ENCODE measurements at regions not wholly inside any gene's neighbourhood (a gene's known extent, or its start where the extent isn't known, plus 50 kb on each side); places are given as distances from the start of the nearest gene placed in this dataset.

GRCh38 chr15:69625328-69625727, 172.7 kb downstream of the RPLP1 start:
- H3K9me3 ChIP-seq, result no peaks in the 10 kb centered on the region
- no peak overlapping the region for H3K4me3 ChIP-seq (replicated peaks in 1 of 3)
- WGBS, 2 donors, result 75 to 88% methylated on average over 1 to 2 of the region's 2 CpGs
- no peaks in the 10 kb centered on the region for H3K36me3 ChIP-seq
- TF ChIP-seq POLR2A (IDR thresholded peaks at IDR 0.05), result no peak
- TF ChIP-seq, protein P1, sequence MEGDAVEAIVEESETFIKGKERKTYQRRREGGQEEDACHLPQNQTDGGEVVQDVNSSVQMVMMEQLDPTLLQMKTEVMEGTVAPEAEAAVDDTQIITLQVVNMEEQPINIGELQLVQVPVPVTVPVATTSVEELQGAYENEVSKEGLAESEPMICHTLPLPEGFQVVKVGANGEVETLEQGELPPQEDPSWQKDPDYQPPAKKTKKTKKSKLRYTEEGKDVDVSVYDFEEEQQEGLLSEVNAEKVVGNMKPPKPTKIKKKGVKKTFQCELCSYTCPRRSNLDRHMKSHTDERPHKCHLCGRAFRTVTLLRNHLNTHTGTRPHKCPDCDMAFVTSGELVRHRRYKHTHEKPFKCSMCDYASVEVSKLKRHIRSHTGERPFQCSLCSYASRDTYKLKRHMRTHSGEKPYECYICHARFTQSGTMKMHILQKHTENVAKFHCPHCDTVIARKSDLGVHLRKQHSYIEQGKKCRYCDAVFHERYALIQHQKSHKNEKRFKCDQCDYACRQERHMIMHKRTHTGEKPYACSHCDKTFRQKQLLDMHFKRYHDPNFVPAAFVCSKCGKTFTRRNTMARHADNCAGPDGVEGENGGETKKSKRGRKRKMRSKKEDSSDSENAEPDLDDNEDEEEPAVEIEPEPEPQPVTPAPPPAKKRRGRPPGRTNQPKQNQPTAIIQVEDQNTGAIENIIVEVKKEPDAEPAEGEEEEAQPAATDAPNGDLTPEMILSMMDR (IDR thresholded peaks at IDR 0.05), result no peak
- no peaks in the 10 kb centered on the region for H3K4me1 ChIP-seq
- H3K27me3 ChIP-seq, result no peaks in the 10 kb centered on the region
- no peak for DNase-seq
- intact Hi-C loops (cut with DNase I), result no loop called here
- no peak overlapping the region for H3K27ac ChIP-seq

GRCh38 chr15:69626095-69627066, 173.8 kb downstream of the RPLP1 start:
- no peaks in the 10 kb centered on the region for H3K36me3 ChIP-seq
- no peak for DNase-seq
- intact Hi-C loops (cut with DNase I), result no loop called here
- H3K4me1 ChIP-seq, result no peaks in the 10 kb centered on the region
- TF ChIP-seq, protein P1 (IDR thresholded peaks at IDR 0.05), result no peak
- TF ChIP-seq POLR2A (IDR thresholded peaks at IDR 0.05), result no peak
- no peaks in the 10 kb centered on the region for H3K9me3 ChIP-seq
- H3K27me3 ChIP-seq, result no peaks in the 10 kb centered on the region
- no peak overlapping the region for H3K27ac ChIP-seq
- no peak overlapping the region for H3K4me3 ChIP-seq (replicated peaks in 1 of 3)
- 83 to 84% methylated on average over 11 of the region's 11 CpGs for WGBS, 2 donors

DNA sequence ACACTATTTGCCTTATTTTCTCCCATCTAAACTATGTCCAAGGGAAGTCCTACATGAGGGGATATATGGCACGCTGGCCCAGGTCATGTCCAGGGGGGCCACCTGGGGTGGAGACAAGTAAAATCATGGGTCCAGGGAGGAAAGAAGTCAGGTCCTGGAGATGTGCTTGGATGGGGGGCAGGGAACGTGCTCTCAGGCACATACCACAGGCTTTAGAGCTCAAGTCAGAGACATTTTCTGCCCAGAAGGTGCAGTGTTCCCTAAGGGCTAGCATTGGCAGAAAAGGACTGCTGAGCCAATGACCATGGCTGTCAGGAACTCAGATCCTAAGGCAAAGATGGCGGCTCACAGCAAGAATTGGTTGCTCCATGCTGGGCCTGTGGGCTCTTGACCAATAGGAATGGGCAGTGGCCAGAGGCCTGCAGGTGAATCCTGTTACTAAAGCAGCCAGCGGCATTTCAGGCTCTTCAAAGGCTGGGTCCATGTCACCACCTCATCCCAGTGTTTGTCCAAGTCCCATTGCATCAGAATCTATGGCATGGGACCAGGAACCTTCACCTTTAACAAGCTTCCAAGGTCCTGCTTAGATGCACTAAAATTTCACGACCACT, 175.0 kb downstream of the RPLP1 start:
- Histone ChIP-seq H3K4me3 (replicated peaks in 1 of 3) (no peak overlapping the region), H3K4me1 (no peaks in the 10 kb centered on the region), H3K27me3 (no peaks in the 10 kb centered on the region), H3K27ac (no peak overlapping the region), H3K9me3 (no peaks in the 10 kb centered on the region), H3K36me3 (no peaks in the 10 kb centered on the region)
- WGBS, 2 donors, result 94 to 95% methylated on average over 5 of the region's 5 CpGs
- no peak for TF ChIP-seq POLR2A (IDR thresholded peaks at IDR 0.05)
- TF ChIP-seq, protein P1 (IDR thresholded peaks at IDR 0.05), result no peak
- intact Hi-C loops (cut with DNase I), result no loop called here
- no peak for DNase-seq

- Histone ChIP-seq H3K4me3 (replicated peaks in 1 of 3) (no peak overlapping the region), H3K27ac (no peak overlapping the region), H3K36me3 (no peaks in the 10 kb centered on the region), H3K9me3 (no peaks in the 10 kb centered on the region), H3K4me1 (no peaks in the 10 kb centered on the region), H3K27me3 (no peaks in the 10 kb centered on the region)
- no peak for DNase-seq
- 80 to 87% methylated on average over 12 of the region's 12 CpGs for WGBS, 2 donors
- no peak for TF ChIP-seq POLR2A (IDR thresholded peaks at IDR 0.05)
- TF ChIP-seq, protein P1 (IDR thresholded peaks at IDR 0.05), result no peak
- intact Hi-C loops (cut with DNase I), result no loop called here
These were observed 175.9 kb downstream of the RPLP1 start for GRCh38 chr15:69628256-69629093.

Data from thyroid gland (tissue), 4 donors.